Erythroblast (primary cell): ENCODE measurements at regions not wholly inside any gene's neighbourhood (a gene's known extent, or its start where the extent isn't known, plus 50 kb on each side); places are given as distances from the start of the nearest gene placed in this dataset.

Experiments
- GATA1 ChIP-seq: IDR thresholded peaks from 2 replicates; pipeline ENCODE4 v1.6.1; 2011; ENCODE audit warnings: low read depth, mild to moderate bottlenecking, control low read depth, low read length, moderate library complexity
- POLR2A ChIP-seq: IDR thresholded peaks from 2 replicates; pipeline ENCODE4 v1.6.1; 2011; ENCODE audit warnings: mild to moderate bottlenecking, low read length

DNA sequence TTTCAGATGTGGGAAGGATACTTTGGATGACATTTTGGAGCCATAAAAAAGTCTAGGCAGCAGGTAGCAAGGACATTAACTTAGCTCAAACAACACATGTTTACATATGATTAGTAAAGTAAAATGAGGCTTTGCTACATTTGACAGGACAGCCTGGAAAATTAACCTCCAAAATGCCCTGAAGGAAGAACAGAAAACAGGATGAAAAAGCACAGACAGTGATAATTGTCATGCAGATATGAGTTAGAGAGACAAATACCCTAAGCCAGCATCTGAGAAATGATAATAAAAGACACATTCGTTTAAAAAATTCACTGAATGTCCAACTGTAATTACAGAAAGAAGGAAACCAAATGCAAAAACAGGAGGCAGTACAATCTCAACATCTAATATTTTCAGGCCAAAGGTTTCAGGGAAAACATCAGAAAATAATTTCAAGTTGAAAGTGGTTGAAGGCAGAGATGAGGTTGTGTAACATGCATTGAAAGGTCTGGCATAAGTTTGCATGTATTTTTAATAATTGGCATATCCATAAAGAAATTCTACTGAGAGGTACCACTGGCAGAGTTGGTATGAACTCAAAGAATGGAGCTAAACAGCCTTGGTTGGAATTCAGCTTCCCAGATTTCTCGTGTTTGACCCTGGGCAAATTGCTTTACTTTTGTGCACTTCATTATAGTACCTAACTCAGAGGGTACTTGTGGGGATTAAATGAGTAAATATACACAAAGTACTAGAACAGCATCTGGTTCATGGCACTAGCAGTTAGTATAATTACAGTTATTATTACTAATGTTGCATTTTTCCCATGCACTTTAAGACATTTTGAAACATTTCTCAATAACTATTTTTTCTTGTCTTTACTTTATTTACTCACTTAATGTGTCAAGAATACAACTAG, 54.4 kb upstream of the MAP9 start:
- no peak for TF ChIP-seq POLR2A
- TF ChIP-seq GATA1, result no peak
